ENCODE measurements at regions not wholly inside any gene's neighbourhood (a gene's known extent, or its start where the extent isn't known, plus 50 kb on each side); places are given as distances from the start of the nearest gene placed in this dataset.

DNA sequence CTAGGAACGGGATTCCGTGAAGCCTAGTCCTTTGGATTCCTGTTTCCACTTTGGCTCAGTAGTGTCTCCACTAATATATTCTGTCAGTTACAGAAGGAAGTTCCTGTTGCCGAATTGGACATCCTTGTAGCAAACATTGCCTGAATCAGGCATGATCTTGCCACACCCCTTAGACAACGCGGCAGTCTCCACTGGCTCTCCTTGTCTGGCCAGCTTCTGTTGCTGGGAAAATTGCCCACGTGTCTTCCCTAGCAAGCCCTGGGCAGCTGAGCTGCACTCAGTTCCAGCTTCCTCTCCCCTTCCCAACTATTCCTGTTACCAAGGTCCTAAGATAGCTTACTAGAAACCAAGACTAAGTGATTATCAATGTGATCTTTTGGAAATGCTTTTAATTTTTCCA lies 316.6 kb upstream of the RIOK2 start:
- H3K4me1 Mint-ChIP-seq (ENCODE audit: low read depth, unreplicated experiment) = peaks cover 15% of the 10 kb centered on the region
- Histone ChIP-seq H3K36me3 (ENCODE audit: insufficient read depth, low read length) (no peaks in the 10 kb centered on the region), H3K79me2 (ENCODE audit: insufficient read depth, low read length) (no peaks in the 10 kb centered on the region), H3K27ac (ENCODE audit: low read depth, low read length) (no peak overlapping the region), H3K4me1 (ENCODE audit: insufficient read depth, low read length) (no peaks in the 10 kb centered on the region), H3K27me3 (ENCODE audit: insufficient read depth, low read length) (no peaks in the 10 kb centered on the region), H3K9ac (ENCODE audit: low read length) (no peak overlapping the region), H2AFZ (ENCODE audit: low read depth, low read length) (no peak overlapping the region), H3K4me3 (ENCODE audit: insufficient read depth, low read depth, low read length) (no peak overlapping the region), H3K9me3 (ENCODE audit: insufficient read depth, low read depth, low read length) (no peaks in the 10 kb centered on the region), H3K4me2 (ENCODE audit: low read length) (no peak overlapping the region), H4K20me1 (ENCODE audit: insufficient read depth, low read length) (no peaks in the 10 kb centered on the region)
- H3K27me3 Mint-ChIP-seq (ENCODE audit: low read depth, unreplicated experiment) = no peaks in the 10 kb centered on the region
- no peaks in the 10 kb centered on the region for H3K9me3 Mint-ChIP-seq (ENCODE audit: unreplicated experiment)
- DNase-seq (ENCODE audit: low read depth) (peak; percentile 18), FAIRE-seq (no peak)
- H3K4me3 Mint-ChIP-seq (ENCODE audit: unreplicated experiment) = no peak overlapping the region
- no peaks in the 10 kb centered on the region for H3K36me3 Mint-ChIP-seq (ENCODE audit: low read depth, unreplicated experiment)
- TF ChIP-seq EZH2 (IDR thresholded peaks at IDR 0.05; ENCODE audit: insufficient read depth, low read length) = no peak
- TF ChIP-seq, protein P1, sequence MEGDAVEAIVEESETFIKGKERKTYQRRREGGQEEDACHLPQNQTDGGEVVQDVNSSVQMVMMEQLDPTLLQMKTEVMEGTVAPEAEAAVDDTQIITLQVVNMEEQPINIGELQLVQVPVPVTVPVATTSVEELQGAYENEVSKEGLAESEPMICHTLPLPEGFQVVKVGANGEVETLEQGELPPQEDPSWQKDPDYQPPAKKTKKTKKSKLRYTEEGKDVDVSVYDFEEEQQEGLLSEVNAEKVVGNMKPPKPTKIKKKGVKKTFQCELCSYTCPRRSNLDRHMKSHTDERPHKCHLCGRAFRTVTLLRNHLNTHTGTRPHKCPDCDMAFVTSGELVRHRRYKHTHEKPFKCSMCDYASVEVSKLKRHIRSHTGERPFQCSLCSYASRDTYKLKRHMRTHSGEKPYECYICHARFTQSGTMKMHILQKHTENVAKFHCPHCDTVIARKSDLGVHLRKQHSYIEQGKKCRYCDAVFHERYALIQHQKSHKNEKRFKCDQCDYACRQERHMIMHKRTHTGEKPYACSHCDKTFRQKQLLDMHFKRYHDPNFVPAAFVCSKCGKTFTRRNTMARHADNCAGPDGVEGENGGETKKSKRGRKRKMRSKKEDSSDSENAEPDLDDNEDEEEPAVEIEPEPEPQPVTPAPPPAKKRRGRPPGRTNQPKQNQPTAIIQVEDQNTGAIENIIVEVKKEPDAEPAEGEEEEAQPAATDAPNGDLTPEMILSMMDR (IDR thresholded peaks at IDR 0.05; ENCODE audit: insufficient read depth, low read depth, low read length) = no peak
- no peak overlapping the region for H3K27ac Mint-ChIP-seq (ENCODE audit: unreplicated experiment)

- Mint-ChIP-seq H3K4me1 (ENCODE audit: low read depth, unreplicated experiment) (peaks cover 15% of the 10 kb centered on the region), H3K27ac (ENCODE audit: unreplicated experiment) (no peak overlapping the region), H3K4me3 (ENCODE audit: unreplicated experiment) (no peak overlapping the region), H3K36me3 (ENCODE audit: low read depth, unreplicated experiment) (no peaks in the 10 kb centered on the region), H3K27me3 (ENCODE audit: low read depth, unreplicated experiment) (no peaks in the 10 kb centered on the region), H3K9me3 (ENCODE audit: unreplicated experiment) (no peaks in the 10 kb centered on the region)
- DNase-seq (ENCODE audit: low read depth) = peak; percentile 46
- H3K36me3 ChIP-seq (ENCODE audit: insufficient read depth, low read length) = no peaks in the 10 kb centered on the region
- no peaks in the 10 kb centered on the region for H3K27me3 ChIP-seq (ENCODE audit: insufficient read depth, low read length)
- H3K79me2 ChIP-seq (ENCODE audit: insufficient read depth, low read length) = no peaks in the 10 kb centered on the region
- H3K4me3 ChIP-seq (ENCODE audit: insufficient read depth, low read depth, low read length) = no peak overlapping the region
- H3K4me1 ChIP-seq (ENCODE audit: insufficient read depth, low read length) = no peaks in the 10 kb centered on the region
- TF ChIP-seq EZH2 (IDR thresholded peaks at IDR 0.05; ENCODE audit: insufficient read depth, low read length) = no peak
- TF ChIP-seq, protein P1 (IDR thresholded peaks at IDR 0.05; ENCODE audit: insufficient read depth, low read depth, low read length) = no peak
- FAIRE-seq = no peak
- H3K27ac ChIP-seq (ENCODE audit: low read depth, low read length) = peak overlapping the region; percentile 26
- no peaks in the 10 kb centered on the region for H4K20me1 ChIP-seq (ENCODE audit: insufficient read depth, low read length)
- H3K4me2 ChIP-seq (ENCODE audit: low read length) = peak overlapping the region; percentile 63
- no peak overlapping the region for H3K9ac ChIP-seq (ENCODE audit: low read length)
- H2AFZ ChIP-seq (ENCODE audit: low read depth, low read length) = no peak overlapping the region
- no peaks in the 10 kb centered on the region for H3K9me3 ChIP-seq (ENCODE audit: insufficient read depth, low read depth, low read length)
Measured at GRCh38 chr5:97501286-97501964, 318.4 kb upstream of the RIOK2 start.

GRCh38 chr5:97501965-97502305 lies 318.9 kb upstream of the RIOK2 start:
- Histone ChIP-seq H3K79me2 (ENCODE audit: insufficient read depth, low read length) (no peaks in the 10 kb centered on the region), H3K9me3 (ENCODE audit: insufficient read depth, low read depth, low read length) (no peaks in the 10 kb centered on the region), H3K36me3 (ENCODE audit: insufficient read depth, low read length) (no peaks in the 10 kb centered on the region), H2AFZ (ENCODE audit: low read depth, low read length) (no peak overlapping the region), H4K20me1 (ENCODE audit: insufficient read depth, low read length) (no peaks in the 10 kb centered on the region), H3K9ac (ENCODE audit: low read length) (no peak overlapping the region), H3K27me3 (ENCODE audit: insufficient read depth, low read length) (no peaks in the 10 kb centered on the region), H3K27ac (ENCODE audit: low read depth, low read length) (peak overlapping the region; percentile 26), H3K4me1 (ENCODE audit: insufficient read depth, low read length) (no peaks in the 10 kb centered on the region), H3K4me3 (ENCODE audit: insufficient read depth, low read depth, low read length) (no peak overlapping the region), H3K4me2 (ENCODE audit: low read length) (peak overlapping the region; percentile 63)
- Mint-ChIP-seq H3K27me3 (ENCODE audit: low read depth, unreplicated experiment) (no peaks in the 10 kb centered on the region), H3K4me1 (ENCODE audit: low read depth, unreplicated experiment) (peaks cover 15% of the 10 kb centered on the region), H3K27ac (ENCODE audit: unreplicated experiment) (no peak overlapping the region), H3K36me3 (ENCODE audit: low read depth, unreplicated experiment) (no peaks in the 10 kb centered on the region), H3K4me3 (ENCODE audit: unreplicated experiment) (no peak overlapping the region), H3K9me3 (ENCODE audit: unreplicated experiment) (no peaks in the 10 kb centered on the region)
- DNase-seq (ENCODE audit: low read depth) (peak; percentile 47), FAIRE-seq (no peak)
- TF ChIP-seq, protein P1 (IDR thresholded peaks at IDR 0.05; ENCODE audit: insufficient read depth, low read depth, low read length) = no peak
- TF ChIP-seq EZH2 (IDR thresholded peaks at IDR 0.05; ENCODE audit: insufficient read depth, low read length) = no peak
